CD4-positive, alpha-beta T cell (primary cell): ENCODE measurements at regions not wholly inside any gene's neighbourhood (a gene's known extent, or its start where the extent isn't known, plus 50 kb on each side); places are given as distances from the start of the nearest gene placed in this dataset.

ENCODE experiments used
- ATAC-seq: fragments of 200-7000 bp; cut with Tn5 transposase; one replicate; pipeline ENCODE4 v1.10.0; 2022; ENCODE audit warnings: mild to moderate bottlenecking; ENCODE audit not compliant: poor library complexity
- CTCF ChIA-PET: fragments of 350-600 bp; sonication (Branson Sonifier 250); formaldehyde crosslinking; loops from one replicate; lab custom pipeline; 2021; ENCODE audit warnings: antibody characterized with exemption, inconsistent platforms; lab: Charles Lee
- POLR2A ChIA-PET: fragments of 350-600 bp; sonication (Branson Sonifier 250); formaldehyde crosslinking; loops from one replicate; lab custom pipeline; 2021; ENCODE audit warnings: antibody characterized with exemption, inconsistent platforms; lab: Charles Lee
- DNase-seq, 14 experiments: peaks; one replicate each; pipeline ENCODE4 v3.0.0-alpha.2; 2013 to 2020; ENCODE audit warnings: mixed read lengths in 2 of 14
- H3K27ac ChIP-seq, 2 donors: one replicate each; pipeline versions ENCODE4 v1.5.1 to v1.7.0; 2013; ENCODE audit warnings: low read length in 2 of 2, low read depth in 1 of 2, mild to moderate bottlenecking in 1 of 2
- H3K27me3 ChIP-seq, 2 experiments: 1 replicate in 1 of 2; 2 replicates in 1 of 2; pipeline versions ENCODE4 v1.6.1 to v1.7.0; 2013; ENCODE audit warnings: low read length in 2 of 2, control low read depth in 1 of 2, mild to moderate bottlenecking in 1 of 2, moderate library complexity in 1 of 2; ENCODE audit not compliant: insufficient read depth in 2 of 2, control insufficient read depth in 1 of 2
- H3K36me3 ChIP-seq: one replicate; pipeline ENCODE4 v1.6.1; 2013; ENCODE audit warnings: low read length, control low read depth; ENCODE audit not compliant: insufficient read depth
- H3K4me1 ChIP-seq: one replicate; pipeline ENCODE4 v1.6.1; 2013; ENCODE audit warnings: low read length, control low read depth; ENCODE audit not compliant: insufficient read depth
- H3K4me3 ChIP-seq: one replicate; pipeline ENCODE4 v1.5.1; 2013; ENCODE audit warnings: mild to moderate bottlenecking, low read length, moderate library complexity
- H3K9me3 ChIP-seq, 2 experiments: 1 replicate in 1 of 2; 2 replicates in 1 of 2; pipeline versions ENCODE4 v1.6.1 to v1.7.0; 2013; ENCODE audit warnings: low read length in 2 of 2, mild to moderate bottlenecking in 2 of 2, control low read depth in 1 of 2, moderate library complexity in 1 of 2; ENCODE audit not compliant: control insufficient read depth in 1 of 2, insufficient read depth in 1 of 2
- H3K27ac Mint-ChIP-seq: one replicate; pipeline ENCODE4 v1.8.0; 2020; ENCODE audit warnings: mixed read lengths
- H3K27me3 Mint-ChIP-seq: one replicate; pipeline ENCODE4 v1.8.0; 2021; ENCODE audit warnings: mixed read lengths
- H3K36me3 Mint-ChIP-seq: one replicate; pipeline ENCODE4 v1.8.0; 2021; ENCODE audit warnings: low read depth, mixed read lengths
- H3K4me1 Mint-ChIP-seq: one replicate; pipeline ENCODE4 v1.8.0; 2021; ENCODE audit warnings: low read depth, mixed read lengths
- H3K4me3 Mint-ChIP-seq: one replicate; pipeline ENCODE4 v1.8.0; 2020; ENCODE audit warnings: mild to moderate bottlenecking, mixed read lengths
- H3K9me3 Mint-ChIP-seq: one replicate; pipeline ENCODE4 v1.8.0; 2020; ENCODE audit warnings: mixed read lengths
- CTCF ChIP-seq: fragments of 200-600 bp; IDR thresholded peaks from one replicate; pipeline ENCODE4 v1.8.0; 2022; ENCODE audit warnings: antibody characterized with exemption, mild to moderate bottlenecking
- intact Hi-C, 2 experiments: fragments of 100-400 bp; cut with DNase I in 1 of 2; cut with micrococcal nuclease in 1 of 2; formaldehyde crosslinking; loops; one replicate each; pipeline versions ENCODE4 v1.15.1 to v1.9.0; 2023 to 2025; cut with DNase I, micrococcal nuclease

- Histone ChIP-seq H3K36me3 (no peaks in the 10 kb centered on the region), H3K27ac (no peak overlapping the region), H3K4me1 (no peaks in the 10 kb centered on the region), H3K9me3 (no peaks in the 10 kb centered on the region), H3K27me3 (no peaks in the 10 kb centered on the region), H3K4me3 (no peak overlapping the region)
- ChIA-PET POLR2A (interaction anchor here (0.9 kb wide), 1 partner anchor 9 kb away, joined by 4 read pairs; no protein-coding TSS in a partner anchor), CTCF (no interaction called here)
- ATAC-seq = no peak
- intact Hi-C loops = loop anchor here (5.0 to 10.0 kb wide), 2 partner anchors 45 to 63 kb away; no protein-coding TSS in a partner anchor
- H3K27ac Mint-ChIP-seq = no peak overlapping the region
- H3K4me3 Mint-ChIP-seq = no peak overlapping the region
- H3K4me1 Mint-ChIP-seq = peaks cover 5% of the 10 kb centered on the region
- H3K9me3 Mint-ChIP-seq = no peaks in the 10 kb centered on the region
- no peaks in the 10 kb centered on the region for H3K36me3 Mint-ChIP-seq
- DNase-seq = no peak
- no peaks in the 10 kb centered on the region for H3K27me3 Mint-ChIP-seq
- no peak for TF ChIP-seq CTCF
Measured at GRCh38 chr6:33949877-33950435, 146.2 kb upstream of the MLN start.

GRCh38 chr6:33949111-33949510 is 145.3 kb upstream of the MLN start:
- no peaks in the 10 kb centered on the region for H3K9me3 Mint-ChIP-seq
- no peaks in the 10 kb centered on the region for H3K36me3 ChIP-seq
- ATAC-seq (no peak), DNase-seq (no peak)
- no peaks in the 10 kb centered on the region for H3K27me3 Mint-ChIP-seq
- no peaks in the 10 kb centered on the region for H3K4me1 Mint-ChIP-seq
- intact Hi-C loops = loop anchor here in 1 of 2 experiments (5.0 kb wide), 1 partner anchor 62 kb away; no protein-coding TSS in a partner anchor
- no peaks in the 10 kb centered on the region for H3K9me3 ChIP-seq
- H3K36me3 Mint-ChIP-seq = no peaks in the 10 kb centered on the region
- no peak overlapping the region for H3K4me3 Mint-ChIP-seq
- no peak overlapping the region for H3K27ac Mint-ChIP-seq
- TF ChIP-seq CTCF = no peak
- H3K4me1 ChIP-seq = no peaks in the 10 kb centered on the region
- CTCF ChIA-PET = no interaction called here
- H3K27me3 ChIP-seq = no peaks in the 10 kb centered on the region
- POLR2A ChIA-PET = interaction anchor here (0.9 kb wide), 1 partner anchor 10 kb away, joined by 4 read pairs; no protein-coding TSS in a partner anchor
- no peak overlapping the region for H3K4me3 ChIP-seq
- no peak overlapping the region for H3K27ac ChIP-seq

GRCh38 chr6:33947916-33948594 is 144.3 kb upstream of the MLN start:
- CTCF ChIA-PET = no interaction called here
- Mint-ChIP-seq H3K36me3 (no peaks in the 10 kb centered on the region), H3K9me3 (no peaks in the 10 kb centered on the region), H3K27ac (no peak overlapping the region), H3K4me1 (no peaks in the 10 kb centered on the region), H3K27me3 (no peaks in the 10 kb centered on the region), H3K4me3 (no peak overlapping the region)
- ATAC-seq = no peak
- no peak for TF ChIP-seq CTCF
- POLR2A ChIA-PET = no interaction called here
- Histone ChIP-seq H3K4me3 (no peak overlapping the region), H3K4me1 (no peaks in the 10 kb centered on the region), H3K36me3 (no peaks in the 10 kb centered on the region), H3K27me3 (no peaks in the 10 kb centered on the region), H3K27ac (no peak overlapping the region), H3K9me3 (no peaks in the 10 kb centered on the region)
- DNase-seq = no peak
- intact Hi-C loops = loop anchor here in 1 of 2 experiments (5.0 kb wide), 1 partner anchor 61 kb away; no protein-coding TSS in a partner anchor
